DMS153 treated with DMSO at 0.1 percent for 48 hours (cell line): ENCODE measurements at regions not wholly inside any gene's neighbourhood (a gene's known extent, or its start where the extent isn't known, plus 50 kb on each side); places are given as distances from the start of the nearest gene placed in this dataset.

Experiments
- DNase-seq: peaks from one replicate; lab custom pipeline; 2025; ENCODE audit not compliant: unreplicated experiment; lab: John Stamatoyannopoulos, UW

DNA sequence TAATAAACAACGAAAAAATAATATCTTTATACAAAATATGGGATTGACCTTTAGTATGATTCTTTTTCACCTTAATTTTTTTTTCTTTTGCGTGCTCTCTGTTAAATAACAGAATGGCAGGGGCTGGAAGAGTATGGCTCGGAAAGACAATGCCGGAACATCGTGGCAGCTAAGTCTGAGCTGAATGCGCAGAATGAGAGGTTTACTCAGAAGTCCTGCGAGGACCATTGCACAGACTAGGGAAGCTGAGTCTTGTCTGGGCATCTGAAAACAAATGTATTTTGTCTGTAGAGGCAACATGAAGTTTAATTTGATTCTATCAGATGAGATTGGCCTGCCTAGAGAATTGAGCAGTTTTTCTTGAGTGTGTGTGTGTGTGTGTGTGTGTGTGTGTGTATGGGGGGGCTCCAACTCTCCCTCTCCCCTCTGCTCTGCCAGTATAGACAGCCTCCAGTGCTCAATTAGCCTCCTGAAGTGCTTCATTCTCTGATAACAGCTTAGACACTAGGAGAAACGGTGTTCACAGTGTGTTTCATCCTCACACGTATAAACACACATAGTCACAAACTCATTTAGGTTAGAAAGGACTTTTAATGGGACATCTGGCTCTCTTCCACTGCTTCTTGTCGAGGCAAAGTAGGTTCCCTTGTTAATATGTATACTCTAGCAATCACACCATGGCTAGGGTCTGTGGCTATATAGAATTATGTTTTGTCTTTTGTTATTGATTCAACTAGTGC, 244.3 kb upstream of the SORL1-AS1 start:
- no peak for DNase-seq

DNA sequence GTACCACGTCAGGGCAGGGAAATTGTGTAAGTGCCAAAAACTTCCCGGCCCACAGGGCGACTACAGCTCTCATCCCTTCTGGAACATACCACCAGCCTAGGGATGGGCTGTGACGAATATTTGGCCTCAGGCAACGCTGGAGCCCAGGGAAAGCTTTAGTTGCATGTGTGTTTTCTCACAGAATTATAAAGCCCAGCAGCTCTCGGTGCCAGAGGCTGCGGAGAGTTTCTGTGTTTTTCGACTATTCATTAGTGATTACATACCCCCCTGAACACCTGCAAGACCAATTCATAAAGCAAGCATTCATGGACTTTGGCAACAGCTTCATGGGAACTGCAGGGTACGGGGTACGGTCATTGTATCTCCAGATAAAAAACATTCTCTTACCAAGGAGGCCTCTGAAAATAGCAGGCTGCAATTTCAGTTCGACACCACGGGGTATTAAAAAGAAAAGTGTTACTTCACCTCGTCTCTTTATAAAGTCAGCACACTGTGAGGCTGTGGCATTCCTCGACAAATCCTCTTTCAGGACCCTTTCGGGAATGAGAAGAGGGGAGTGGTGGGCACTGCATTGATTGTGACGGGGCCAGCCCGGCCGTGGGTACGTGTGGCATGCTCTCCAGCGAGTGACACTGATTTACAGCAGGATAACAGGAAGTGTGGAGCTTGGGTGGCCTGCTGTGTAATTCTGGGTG, 243.6 kb upstream of the SORL1-AS1 start:
- no peak for DNase-seq

DNA sequence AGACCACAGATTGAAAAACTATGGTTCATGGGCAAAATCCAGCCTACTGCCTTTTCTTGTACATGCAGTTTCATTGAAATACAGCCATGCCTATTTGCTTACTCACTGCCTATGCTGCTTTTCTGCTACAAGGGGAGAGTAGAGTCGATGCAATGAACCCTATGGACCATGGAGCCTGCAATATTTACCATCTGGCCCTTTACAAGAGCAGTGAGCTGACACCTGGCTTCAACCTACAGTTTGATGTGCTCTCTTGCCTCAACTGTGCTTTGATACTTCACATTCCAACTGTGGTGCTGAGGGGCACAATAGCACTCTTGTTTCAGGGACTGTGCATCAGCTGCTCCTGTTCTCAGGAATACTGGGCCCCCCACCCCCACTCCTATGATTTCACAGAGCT, 239.5 kb upstream of the SORL1-AS1 start:
- no peak for DNase-seq

DNA sequence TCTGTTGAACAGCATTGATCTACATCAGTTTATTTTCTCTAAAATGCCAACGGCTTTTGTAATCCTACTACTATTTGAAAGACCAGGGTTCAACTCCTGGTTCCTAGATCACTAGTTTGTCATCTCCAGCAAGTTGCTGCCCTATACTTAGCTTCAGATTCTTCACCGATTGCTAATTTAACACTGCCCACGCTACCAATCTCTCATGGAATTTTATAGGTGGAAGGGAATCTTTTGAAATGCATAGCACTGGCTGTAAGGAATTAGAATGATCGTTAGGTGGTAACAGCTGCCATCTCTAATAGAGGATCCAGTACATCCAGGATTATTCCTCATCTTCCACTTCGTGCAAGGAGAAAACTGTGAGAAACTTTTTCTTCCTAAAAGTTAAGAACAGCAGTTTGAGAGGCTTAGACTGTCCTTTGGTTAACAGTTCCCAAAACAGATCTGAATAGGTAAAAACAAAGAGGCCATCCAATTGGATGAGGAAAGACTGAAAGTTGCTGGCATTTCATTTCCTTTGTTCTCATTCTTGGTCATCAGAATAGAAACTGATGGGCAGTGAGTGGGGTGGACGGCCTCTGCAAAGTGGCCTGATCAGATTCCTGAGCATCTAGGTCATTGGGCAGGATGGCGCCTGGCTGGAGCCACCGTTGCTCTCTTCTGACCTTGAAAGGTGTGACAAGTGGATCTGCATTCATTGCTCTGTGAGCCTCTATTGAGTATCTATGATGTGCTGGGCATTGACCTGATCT, 236.3 kb upstream of the SORL1-AS1 start:
- DNase-seq = no peak

DNA sequence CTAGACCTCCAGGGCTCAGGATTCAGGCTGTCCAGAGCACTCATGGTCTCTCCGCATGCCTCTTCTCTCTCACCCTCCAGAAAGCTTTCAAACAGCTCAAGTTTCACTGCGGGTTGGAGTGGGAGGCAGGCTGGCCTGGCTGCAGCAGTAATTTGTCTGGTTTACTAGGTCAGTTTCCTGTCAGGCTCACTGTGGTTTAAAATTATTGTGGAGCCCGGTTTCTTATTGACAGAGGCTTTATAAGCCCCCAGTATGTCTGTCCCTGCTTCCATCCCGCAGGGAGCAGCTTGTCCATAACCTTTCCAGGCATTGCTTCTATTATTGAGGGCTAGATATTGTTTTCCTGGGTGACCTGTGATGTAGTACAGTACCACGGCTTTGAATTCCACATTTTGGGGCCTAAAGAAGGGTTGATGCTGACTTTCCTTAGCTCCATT, 235.3 kb upstream of the SORL1-AS1 start:
- DNase-seq = peak; percentile 17

DNA sequence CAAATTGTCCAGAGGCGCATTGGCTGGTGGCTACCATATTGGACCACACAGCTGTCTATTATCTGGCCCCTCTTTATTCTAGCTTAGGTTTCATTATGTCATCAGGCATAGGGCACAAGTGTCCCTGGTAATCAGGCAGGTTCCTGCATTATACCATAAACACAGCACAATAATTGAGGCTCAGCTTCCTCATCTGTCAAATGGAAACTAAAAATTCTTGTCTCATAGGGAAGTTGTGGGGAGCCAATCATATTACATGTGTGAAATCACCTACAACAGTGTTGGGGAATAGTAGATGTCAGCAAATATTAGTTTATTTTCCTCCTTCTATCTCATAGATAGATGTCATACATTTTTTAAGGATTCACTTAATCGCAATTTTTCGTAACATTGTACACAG, 231.0 kb upstream of the SORL1-AS1 start:
- DNase-seq = no peak
